Thyroid gland (tissue), 4 donors: ENCODE measurements at regions not wholly inside any gene's neighbourhood (a gene's known extent, or its start where the extent isn't known, plus 50 kb on each side); places are given as distances from the start of the nearest gene placed in this dataset.
"Not testable (repeated sequence)": the region's sequence is repeated elsewhere in the genome, so short reads cannot be mapped to it uniquely, and the experiment has no call there.

Experiments used
- DNase-seq, 2 donors: peaks; one replicate each; pipeline ENCODE4 v3.0.0-alpha.2; 2019
- H3K27ac ChIP-seq, 3 donors: fragments of 200-600 bp; sonication (generic); 1 replicate in 2 of 3; 2 replicates in 1 of 3; pipeline ENCODE4 v1.5.1; 2016 to 2019; ENCODE audit warnings: mild to moderate bottlenecking in 1 of 3, moderate library complexity in 1 of 3
- H3K27me3 ChIP-seq: fragments of 200-600 bp; sonication (generic); one replicate; pipeline ENCODE4 v1.5.1; 2019
- H3K36me3 ChIP-seq, 2 donors: fragments of 200-600 bp; sonication (generic); one replicate each; pipeline ENCODE4 v1.5.1; 2016 to 2019
- H3K4me1 ChIP-seq, 2 donors: fragments of 200-600 bp; sonication (generic); one replicate each; pipeline ENCODE4 v1.5.1; 2017 to 2019
- H3K4me3 ChIP-seq, 3 donors: fragments of 200-600 bp; sonication (generic); replicated peaks in 1 of 3; 1 replicate in 2 of 3; 2 replicates in 1 of 3; pipeline ENCODE4 v1.5.1; 2016; ENCODE audit warnings: mild to moderate bottlenecking in 1 of 3
- H3K9me3 ChIP-seq: fragments of 200-600 bp; sonication (generic); one replicate; pipeline ENCODE4 v1.5.1; 2017
- CTCF ChIP-seq, 6 experiments: fragments of 200-600 bp in 3 of 6; fragments of 450-650 bp in 3 of 6; sonication (generic) in 3 of 6; IDR thresholded peaks; one replicate each; pipeline ENCODE4 v1.5.1; 2016 to 2019; ENCODE audit warnings: antibody characterized with exemption in 6 of 6, mild to moderate bottlenecking in 2 of 6, inconsistent platforms in 1 of 6, moderate library complexity in 1 of 6
- POLR2A ChIP-seq, 2 donors: fragments of 450-650 bp; IDR thresholded peaks; one replicate each; pipeline ENCODE4 v1.6.1; 2017; ENCODE audit warnings: antibody characterized with exemption in 2 of 2, mild to moderate bottlenecking in 2 of 2, moderate library complexity in 1 of 2
- WGBS, 2 donors: methylation state at CpG; one replicate each; pipeline ENCODE4 v1.1.5; 2017; 5-methylcytosine and 5-hydroxymethylcytosine counted together
- intact Hi-C: fragments of 100-400 bp; cut with DNase I; formaldehyde crosslinking; loops from one replicate; pipeline ENCODE4 v1.15.1; 2023

- H3K9me3 ChIP-seq: no peaks in the 10 kb centered on the region
- TF ChIP-seq CTCF (IDR thresholded peaks at IDR 0.05): no peak
- TF ChIP-seq POLR2A (IDR thresholded peaks at IDR 0.05): no peak
- no peaks in the 10 kb centered on the region for H3K4me1 ChIP-seq
- intact Hi-C loops: no loop called here
- no peaks in the 10 kb centered on the region for H3K36me3 ChIP-seq
- no peak overlapping the region for H3K27ac ChIP-seq
- H3K4me3 ChIP-seq: no peak overlapping the region
- H3K27me3 ChIP-seq: no peaks in the 10 kb centered on the region
- no peak for DNase-seq
These were observed 65.9 kb downstream of the RPL22L1 start for GRCh38 chr3:170804078-170804477.

DNA sequence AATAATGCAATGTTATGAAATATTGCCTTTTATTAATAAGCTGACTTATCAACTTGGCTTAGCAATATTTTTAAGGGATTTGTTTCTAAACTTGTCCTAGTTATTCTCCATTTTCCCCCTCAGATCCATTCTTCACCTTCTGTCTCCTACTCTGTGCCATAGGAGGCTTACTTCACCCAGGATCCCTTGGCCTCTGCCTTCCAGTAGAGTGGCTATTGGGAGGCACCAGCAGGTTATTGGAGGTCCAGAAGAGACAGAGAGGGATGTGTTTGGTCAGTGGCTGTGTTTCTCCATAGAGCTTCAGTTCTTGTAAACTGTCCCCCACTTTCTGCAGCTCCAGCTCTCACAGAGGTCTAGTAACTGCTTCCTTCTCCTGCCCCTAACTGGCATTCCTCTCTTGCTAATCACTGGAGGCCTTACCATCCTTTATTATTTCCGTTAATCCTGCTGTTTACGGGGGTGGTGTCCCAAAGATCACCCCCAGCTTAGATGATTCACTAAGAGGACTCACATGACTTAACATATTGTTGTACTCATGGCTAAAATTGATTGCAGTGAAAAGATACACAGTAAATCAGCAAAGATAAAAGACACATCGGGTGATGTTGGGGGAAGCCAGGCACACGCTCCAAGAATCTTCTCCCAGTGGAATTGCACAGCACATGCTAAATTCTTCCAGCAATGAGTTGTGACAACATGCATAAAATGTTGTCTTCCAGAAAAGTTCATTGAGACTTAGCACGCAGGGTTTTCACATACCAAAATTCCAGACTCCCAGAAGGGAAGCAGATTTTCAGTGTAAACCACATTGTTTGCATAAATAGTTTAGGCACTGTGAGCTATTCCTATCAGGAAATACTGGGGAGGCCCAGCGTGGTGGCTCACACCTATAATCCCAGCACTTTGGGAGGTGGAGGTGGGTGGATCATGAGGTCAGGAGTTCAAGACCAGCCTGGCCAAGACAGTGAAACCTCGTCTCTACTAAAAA lies 67.5 kb downstream of the RPL22L1 start:
- H3K36me3 ChIP-seq: no peaks in the 10 kb centered on the region
- no peaks in the 10 kb centered on the region for H3K27me3 ChIP-seq
- H3K27ac ChIP-seq: no peak overlapping the region
- TF ChIP-seq CTCF (IDR thresholded peaks at IDR 0.05) (no peak), POLR2A (IDR thresholded peaks at IDR 0.05) (no peak)
- 68 to 69% methylated on average over 7 of the region's 7 CpGs for WGBS, 2 donors
- intact Hi-C loops: no loop called here
- no peaks in the 10 kb centered on the region for H3K9me3 ChIP-seq
- H3K4me3 ChIP-seq: no peak overlapping the region
- no peak for DNase-seq
- H3K4me1 ChIP-seq: no peaks in the 10 kb centered on the region

DNA sequence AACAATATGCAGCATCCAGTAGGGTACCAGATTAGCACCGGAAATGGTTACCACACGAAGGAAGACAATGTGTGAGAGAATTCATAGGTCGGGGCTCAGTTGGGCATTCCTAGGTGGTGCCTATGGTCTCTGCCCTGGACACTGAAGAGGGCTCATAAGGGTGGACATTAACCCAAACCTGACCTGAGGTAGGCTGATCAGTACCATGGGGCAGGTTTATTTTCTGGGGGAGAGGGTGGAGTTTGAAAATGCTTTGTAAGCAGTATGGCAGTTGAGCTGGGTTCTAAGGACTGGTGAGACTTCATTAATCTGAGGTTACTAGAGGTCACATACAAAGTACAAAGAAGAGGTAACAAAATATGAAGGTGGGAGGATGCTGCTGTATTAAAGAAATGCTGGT lies 68.4 kb downstream of the RPL22L1 start:
- Histone ChIP-seq H3K4me3 (no peak overlapping the region), H3K27me3 (no peaks in the 10 kb centered on the region), H3K4me1 (no peaks in the 10 kb centered on the region), H3K9me3 (no peaks in the 10 kb centered on the region), H3K27ac (no peak overlapping the region), H3K36me3 (no peaks in the 10 kb centered on the region)
- no peak for DNase-seq
- intact Hi-C loops: no loop called here
- no peak for TF ChIP-seq CTCF (IDR thresholded peaks at IDR 0.05)
- TF ChIP-seq POLR2A (IDR thresholded peaks at IDR 0.05): no peak
- 88 to 90% methylated on average over 3 of the region's 3 CpGs for WGBS, 2 donors

DNA sequence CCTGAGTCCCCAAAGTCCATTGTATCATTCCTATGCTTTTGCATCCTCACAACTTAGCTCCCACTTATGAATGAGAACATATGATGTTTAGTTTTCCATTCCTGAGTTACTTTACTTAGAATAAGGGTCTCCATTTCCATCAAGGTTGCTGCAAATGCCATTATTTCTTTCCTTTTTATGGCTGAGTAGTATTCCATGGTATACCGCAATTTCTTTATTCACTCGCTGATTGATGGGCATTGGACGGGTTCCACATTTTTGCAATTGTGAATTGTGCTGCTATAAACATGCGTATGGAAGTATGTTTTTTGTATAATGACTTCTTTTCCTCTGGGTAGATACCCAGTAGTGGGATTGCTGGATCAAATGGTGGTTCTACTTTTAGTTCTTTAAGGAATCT lies 69.7 kb downstream of the RPL22L1 start:
- H3K4me3 ChIP-seq, H3K9me3 ChIP-seq, intact Hi-C loops, H3K36me3 ChIP-seq, H3K27ac ChIP-seq, H3K27me3 ChIP-seq, DNase-seq, H3K4me1 ChIP-seq: not testable (repeated sequence)
- WGBS, 2 donors: 97 to 99% methylated on average over 4 of the region's 4 CpGs

DNA sequence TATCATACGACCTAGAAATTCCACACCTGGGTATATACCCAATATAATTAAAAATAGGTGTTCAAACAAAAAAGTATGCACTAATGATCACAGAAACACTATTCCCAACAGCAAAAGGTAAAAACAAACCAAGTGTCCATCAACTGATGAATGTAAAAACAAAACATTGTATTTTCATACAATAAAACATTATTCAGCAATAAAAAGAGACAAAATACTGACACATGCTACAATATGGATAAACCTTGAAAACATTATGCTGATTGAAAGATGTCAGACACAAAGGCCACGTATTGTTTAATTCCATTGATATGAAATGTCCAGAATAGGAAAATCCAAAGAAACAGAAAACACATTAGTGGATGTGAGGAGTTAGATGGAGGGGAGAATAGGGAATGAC lies 71.0 kb downstream of the RPL22L1 start:
- intact Hi-C loops: no loop called here
- Histone ChIP-seq H3K36me3 (no peaks in the 10 kb centered on the region), H3K27ac (no peak overlapping the region), H3K27me3 (no peaks in the 10 kb centered on the region), H3K4me3 (no peak overlapping the region), H3K4me1 (no peaks in the 10 kb centered on the region), H3K9me3 (no peaks in the 10 kb centered on the region)
- no peak for DNase-seq
- 86 to 93% methylated on average over 2 of the region's 2 CpGs for WGBS, 2 donors
- TF ChIP-seq CTCF (IDR thresholded peaks at IDR 0.05): no peak
- TF ChIP-seq POLR2A (IDR thresholded peaks at IDR 0.05): no peak
